GM04503 (cell line): ENCODE measurements at regions not wholly inside any gene's neighbourhood (a gene's known extent, or its start where the extent isn't known, plus 50 kb on each side); places are given as distances from the start of the nearest gene placed in this dataset.
"Not testable (repeated sequence)": the region's sequence is repeated elsewhere in the genome, so short reads cannot be mapped to it uniquely, and the experiment has no call there.

Experiments
- DNase-seq: peaks from one replicate; pipeline ENCODE4 v3.0.0-alpha.2; 2012; ENCODE audit warnings: low read depth

GRCh38 chr10:44008270-44008916, 359.7 kb upstream of the ZNF32 start:
- DNase-seq = no peak

- no peak for DNase-seq
Observed at GRCh38 chr10:44006771-44007170, 358.1 kb upstream of the ZNF32 start.

GRCh38 chr10:44005788-44006099, 357.1 kb upstream of the ZNF32 start:
- DNase-seq = no peak

DNA sequence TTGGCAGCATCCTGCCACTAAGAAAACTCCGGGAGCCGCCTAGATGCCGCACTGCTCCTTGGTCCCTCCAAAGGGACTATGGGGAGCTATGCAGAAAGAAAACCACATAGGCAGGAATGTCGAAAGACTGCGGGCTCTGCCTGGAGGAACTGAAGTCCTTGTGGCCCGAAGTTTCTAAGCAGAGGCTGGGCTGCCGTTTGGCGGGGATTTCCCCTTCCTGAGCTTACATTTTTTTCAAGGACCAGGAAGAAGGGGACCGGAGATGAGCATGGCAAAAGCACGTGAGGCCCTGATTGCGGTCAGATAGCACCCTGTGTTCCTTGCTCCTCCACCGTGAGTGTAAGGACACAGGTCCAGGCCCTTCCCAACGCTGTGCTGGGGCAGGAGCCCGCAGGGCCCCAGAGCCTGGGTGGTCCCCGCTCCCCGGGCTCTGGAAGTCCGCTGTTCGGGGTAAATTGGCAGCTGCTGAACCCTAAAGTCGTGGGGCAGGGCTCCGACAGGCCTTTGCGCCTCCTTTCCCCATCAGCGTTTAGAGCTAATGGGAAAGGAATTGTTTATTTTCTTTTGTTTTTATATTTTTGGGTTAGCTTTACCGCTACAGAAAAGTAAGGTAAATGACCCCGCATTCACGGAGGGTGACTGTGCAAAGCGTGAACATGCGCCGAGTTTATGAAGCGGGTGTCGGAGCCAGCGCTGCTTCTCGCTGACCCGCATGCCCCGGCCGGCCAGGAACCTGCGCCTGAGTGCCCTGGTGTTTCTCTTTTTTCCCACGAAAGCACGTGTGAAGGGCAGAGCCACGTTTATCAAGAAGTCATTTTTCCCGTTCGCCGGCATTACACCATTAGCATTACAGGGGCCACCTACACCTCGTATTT, 356.5 kb upstream of the ZNF32 start:
- no peak for DNase-seq

DNA sequence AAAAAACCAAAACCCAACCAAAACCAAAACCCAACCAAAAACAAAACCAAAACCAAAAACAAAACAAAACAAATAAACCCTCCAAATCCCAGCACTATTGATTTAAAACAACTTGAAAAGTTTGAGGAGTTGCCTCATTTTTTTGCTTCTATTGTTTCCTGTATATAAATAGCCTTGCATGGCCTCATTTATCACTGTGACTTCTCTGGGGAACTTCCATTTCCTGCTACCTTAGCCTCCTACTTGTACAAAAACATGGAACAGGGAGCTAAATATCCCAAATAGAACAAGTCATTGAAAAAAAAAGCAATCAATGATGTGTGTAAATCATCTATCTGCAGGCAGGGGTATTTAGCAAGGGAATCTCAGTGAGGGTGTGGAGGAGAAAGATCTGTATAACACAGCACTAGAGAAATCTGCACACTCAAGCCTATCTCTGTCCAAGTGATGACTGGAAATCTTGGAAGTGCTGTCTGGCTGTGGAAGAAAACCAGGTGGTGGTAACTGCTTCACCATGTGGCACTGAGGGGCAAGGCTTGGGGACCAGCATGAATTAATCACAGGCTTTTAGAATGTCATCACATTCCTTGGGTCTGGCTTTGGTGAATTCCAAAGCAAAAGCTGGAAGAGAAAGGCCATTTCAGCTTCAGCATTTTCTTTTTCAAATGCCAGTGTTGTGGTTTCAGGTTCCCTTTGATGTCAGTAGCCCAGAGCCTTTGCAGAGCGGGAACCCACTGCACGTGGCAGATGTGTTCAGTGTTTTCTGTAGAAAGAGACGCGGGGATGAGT, 349.5 kb upstream of the ZNF32 start:
- DNase-seq = peak; percentile 54

GRCh38 chr10:43997330-43997729, 348.6 kb upstream of the ZNF32 start:
- no peak for DNase-seq

GRCh38 chr10:43994539-43994938, 345.9 kb upstream of the ZNF32 start:
- no peak for DNase-seq

DNA sequence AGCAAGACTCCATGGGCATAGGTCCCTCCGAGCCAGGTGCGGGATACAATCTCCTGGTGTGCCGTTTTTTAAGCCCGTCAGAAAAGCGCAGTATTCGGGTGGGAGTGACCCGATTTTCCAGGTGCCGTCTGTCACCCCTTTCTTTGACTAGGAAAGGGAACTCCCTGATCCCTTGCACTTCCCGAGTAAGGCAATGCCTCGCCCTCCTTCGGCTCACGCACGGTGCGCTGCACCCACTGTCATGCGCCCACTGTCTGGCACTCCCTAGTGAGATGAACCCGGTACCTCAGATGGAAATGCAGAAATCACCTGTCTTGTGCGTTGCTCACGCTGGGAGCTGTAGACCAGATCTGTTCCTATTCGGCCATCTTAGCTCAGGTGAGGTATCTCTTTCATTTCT, 344.1 kb upstream of the ZNF32 start:
- DNase-seq = not testable (repeated sequence)

GRCh38 chr10:43986374-43986773, 337.7 kb upstream of the ZNF32 start:
- no peak for DNase-seq

- DNase-seq = no peak
Observed at GRCh38 chr10:43985941-43986340, 337.3 kb upstream of the ZNF32 start.

DNA sequence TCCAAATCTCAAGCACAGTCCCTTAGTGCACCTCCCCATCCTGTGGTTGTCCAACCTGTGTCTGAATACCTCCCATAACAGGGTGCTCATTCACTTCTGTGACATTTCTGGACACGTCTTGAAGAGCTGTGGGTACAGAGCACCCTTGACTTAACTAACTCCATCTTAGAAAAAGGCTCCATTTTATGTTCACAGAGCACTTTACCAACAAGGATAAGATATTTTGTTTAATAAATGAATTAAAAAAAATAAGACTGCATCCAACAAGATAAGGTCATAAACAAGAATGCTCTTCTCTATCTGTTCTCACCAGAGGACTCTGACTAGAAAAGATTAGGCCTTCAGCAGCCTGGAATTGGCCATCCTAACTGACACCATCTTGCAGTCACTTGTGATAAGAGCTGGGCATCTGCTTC, 335.2 kb upstream of the ZNF32 start:
- DNase-seq = no peak

GRCh38 chr10:43983405-43983804, 334.7 kb upstream of the ZNF32 start:
- no peak for DNase-seq

- no peak for DNase-seq
Observed at GRCh38 chr10:43982250-43982649, 333.6 kb upstream of the ZNF32 start.

DNA sequence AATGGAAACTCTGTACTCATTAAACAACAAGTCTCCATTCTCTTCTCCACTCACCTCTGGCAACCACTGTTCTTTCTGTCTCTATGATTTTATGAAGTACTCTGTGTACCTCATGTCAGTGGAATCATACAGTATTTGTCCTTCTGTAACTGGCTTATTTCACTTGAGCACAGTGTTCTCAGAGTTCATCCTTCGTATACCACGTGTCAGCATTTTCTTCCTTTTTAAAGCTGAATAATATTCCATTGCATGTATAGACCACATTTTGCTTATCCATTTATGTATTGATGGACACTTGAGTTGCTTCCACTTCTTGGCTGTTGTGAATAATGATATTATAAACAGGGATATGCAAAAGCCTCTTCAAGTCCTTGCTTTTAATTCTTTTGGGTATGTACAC, 333.0 kb upstream of the ZNF32 start:
- DNase-seq = no peak

DNA sequence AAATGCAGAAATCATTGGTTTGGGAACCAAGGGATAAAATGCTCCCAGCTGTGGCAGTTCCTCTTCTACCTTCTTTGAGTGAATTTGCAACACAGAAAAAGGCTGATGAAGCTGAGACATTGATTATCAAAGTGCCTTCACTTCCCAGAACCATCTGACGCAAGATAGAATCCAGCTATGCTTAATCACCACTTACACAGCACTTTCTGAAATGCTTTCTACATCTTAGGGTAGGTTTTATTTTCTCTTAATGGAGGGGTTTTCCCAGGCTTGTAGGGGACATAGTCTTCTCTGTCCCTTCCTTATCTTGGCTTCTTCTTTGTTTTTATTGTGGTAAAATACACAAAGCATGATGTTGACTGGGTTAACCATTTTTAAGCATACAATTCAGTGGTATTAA, 332.6 kb upstream of the ZNF32 start:
- DNase-seq = no peak

DNA sequence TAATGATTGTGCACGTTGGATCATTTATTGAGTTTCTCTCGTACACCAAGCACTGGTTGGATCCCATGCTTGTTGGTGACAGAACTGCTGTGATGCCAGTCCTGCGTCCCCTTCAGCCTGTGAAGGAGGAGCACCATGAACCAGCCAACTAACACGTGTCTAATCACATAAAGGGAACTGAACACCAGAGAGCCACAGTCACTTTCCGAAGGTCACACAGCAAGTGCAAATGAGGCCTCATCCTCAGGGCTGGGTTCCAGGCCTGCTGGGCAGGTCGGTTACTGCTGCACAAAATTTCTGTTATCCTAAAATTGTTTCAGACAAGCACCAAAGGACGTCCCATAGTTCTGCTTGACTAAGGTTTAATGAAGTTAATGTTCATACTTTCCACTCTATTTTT, 332.0 kb upstream of the ZNF32 start:
- no peak for DNase-seq

DNA sequence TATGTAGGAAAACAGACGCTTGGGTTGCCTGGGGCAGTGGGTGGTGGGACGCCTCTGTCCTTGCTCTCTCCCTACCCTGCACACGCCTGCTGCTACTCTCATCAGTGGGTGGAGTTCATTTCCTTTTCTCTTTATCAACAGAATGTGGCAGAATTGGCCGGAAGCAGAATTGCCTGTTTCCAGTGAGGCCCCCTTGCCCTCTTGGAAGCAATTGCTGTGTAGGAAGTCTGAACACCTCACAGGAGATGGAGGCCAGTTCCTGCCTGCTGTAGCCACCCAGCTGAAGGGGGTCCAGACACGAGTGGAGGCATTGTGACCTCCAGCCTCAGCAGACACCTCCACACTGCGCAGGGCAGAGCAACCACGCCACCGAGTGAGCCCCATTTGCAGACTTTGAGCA, 331.6 kb upstream of the ZNF32 start:
- no peak for DNase-seq

DNA sequence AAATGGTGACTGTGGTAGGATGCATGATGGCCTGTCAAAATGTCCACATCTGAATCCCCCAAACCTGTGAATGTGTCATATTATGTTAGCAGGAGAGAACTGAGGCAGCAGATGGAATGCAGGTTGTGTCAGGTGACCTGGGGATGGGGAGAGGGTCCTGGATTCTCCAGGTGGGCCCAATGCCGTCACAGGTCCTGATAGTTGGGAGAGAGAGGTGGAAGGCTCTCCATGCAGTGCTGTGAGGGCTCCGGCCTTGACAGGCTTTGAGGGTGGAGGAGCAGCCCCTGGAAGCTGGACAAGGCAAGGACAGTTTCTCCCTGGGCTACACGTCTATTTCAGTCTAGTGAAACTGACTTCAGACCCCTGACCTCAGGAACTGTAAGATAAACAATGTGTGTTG, 330.9 kb upstream of the ZNF32 start:
- no peak for DNase-seq

- no peak for DNase-seq
Observed at GRCh38 chr10:43978936-43979335, 330.3 kb upstream of the ZNF32 start.

GRCh38 chr10:43978091-43978490, 329.4 kb upstream of the ZNF32 start:
- DNase-seq = no peak

- DNase-seq = no peak
Observed at GRCh38 chr10:43976292-43976691, 327.6 kb upstream of the ZNF32 start.

- DNase-seq = no peak
Observed at GRCh38 chr10:43973801-43974200, 325.1 kb upstream of the ZNF32 start.
